Ectodermal cell (in vitro differentiated cells): ENCODE measurements at regions not wholly inside any gene's neighbourhood (a gene's known extent, or its start where the extent isn't known, plus 50 kb on each side); places are given as distances from the start of the nearest gene placed in this dataset.
"Not testable (repeated sequence)": the region's sequence is repeated elsewhere in the genome, so short reads cannot be mapped to it uniquely, and the experiment has no call there.

ENCODE experiments used
- H3K27ac ChIP-seq: 2 replicates; pipeline ENCODE4 v1.7.0; 2013; ENCODE audit warnings: mild to moderate bottlenecking, low read depth, low read length; ENCODE audit not compliant: insufficient read depth, poor library complexity, severe bottlenecking
- H3K27me3 ChIP-seq: 2 replicates; pipeline ENCODE4 v1.7.0; 2013; ENCODE audit warnings: mild to moderate bottlenecking, low read length; ENCODE audit not compliant: insufficient read depth, control insufficient read depth, poor library complexity, severe bottlenecking
- H3K36me3 ChIP-seq: one replicate; pipeline ENCODE4 v1.7.0; 2013; ENCODE audit warnings: low read length; ENCODE audit not compliant: control insufficient read depth, insufficient read depth
- H3K4me1 ChIP-seq: one replicate; pipeline ENCODE4 v1.7.0; 2013; ENCODE audit warnings: low read length; ENCODE audit not compliant: control insufficient read depth, insufficient read depth
- H3K4me3 ChIP-seq: 2 replicates; pipeline ENCODE4 v1.7.0; 2013; ENCODE audit warnings: low read depth, low read length, control low read depth; ENCODE audit not compliant: insufficient read depth
- H3K9me3 ChIP-seq: 2 replicates; pipeline ENCODE4 v1.7.0; 2013; ENCODE audit warnings: mild to moderate bottlenecking, low read length, moderate library complexity; ENCODE audit not compliant: control insufficient read depth
- WGBS, 2 experiments: methylation state at CpG; one replicate each; pipeline ENCODE4 v1.1.7; 2013; ENCODE audit warnings: missing lambda C conversion rate in 2 of 2; 5-methylcytosine and 5-hydroxymethylcytosine counted together

DNA sequence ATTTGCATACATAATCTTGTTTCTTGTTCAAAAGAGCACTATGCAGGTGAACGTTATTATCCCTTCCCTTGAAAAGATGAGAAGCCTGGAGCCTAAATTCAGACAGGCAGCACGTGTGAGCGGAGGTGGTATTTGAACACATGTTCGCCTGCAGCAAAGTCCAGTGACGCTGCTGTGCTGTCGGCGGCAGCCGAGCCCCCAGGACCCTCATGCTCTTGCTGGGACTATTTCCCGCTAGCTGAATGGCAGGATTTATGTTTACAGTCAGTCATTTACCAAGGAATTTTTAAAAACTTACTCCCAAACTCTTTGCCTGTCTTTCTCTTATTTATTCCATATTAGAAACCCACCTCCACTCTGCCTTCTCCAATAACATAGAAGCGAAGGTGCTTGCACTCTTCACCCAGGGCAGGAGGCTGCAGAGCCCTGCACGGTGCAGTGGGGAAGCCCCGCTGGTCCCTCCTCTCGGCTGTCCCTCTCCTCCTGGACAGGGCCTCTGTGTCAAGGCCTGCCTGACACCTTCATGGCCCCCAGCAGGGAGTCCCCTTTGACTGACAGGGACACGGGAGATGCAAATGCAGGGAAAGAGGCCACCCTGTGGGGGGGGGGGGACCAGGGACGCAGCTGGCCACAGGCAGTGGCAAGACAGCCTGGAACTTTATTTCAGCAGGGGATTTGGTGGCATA is 528.5 kb upstream of the B3GAT1 start:
- no peak overlapping the region for H3K27ac ChIP-seq
- H3K36me3 ChIP-seq: no peaks in the 10 kb centered on the region
- H3K4me3 ChIP-seq: no peak overlapping the region
- WGBS, 2 experiments: 69 to 70% methylated on average over 14 to 15 of the region's 15 CpGs
- no peaks in the 10 kb centered on the region for H3K27me3 ChIP-seq
- H3K9me3 ChIP-seq: no peaks in the 10 kb centered on the region
- peaks cover 29% of the 10 kb centered on the region for H3K4me1 ChIP-seq

GRCh38 chr11:134939905-134940304 is 527.9 kb upstream of the B3GAT1 start:
- H3K4me1 ChIP-seq: peaks cover 29% of the 10 kb centered on the region
- H3K27ac ChIP-seq: no peak overlapping the region
- no peaks in the 10 kb centered on the region for H3K9me3 ChIP-seq
- H3K4me3 ChIP-seq: no peak overlapping the region
- no peaks in the 10 kb centered on the region for H3K36me3 ChIP-seq
- WGBS, 2 experiments: 43 to 58% methylated on average over 5 to 6 of the region's 6 CpGs
- H3K27me3 ChIP-seq: no peaks in the 10 kb centered on the region

GRCh38 chr11:134939031-134939430 is 527.0 kb upstream of the B3GAT1 start:
- Histone ChIP-seq H3K4me3 (no peak overlapping the region), H3K9me3 (no peaks in the 10 kb centered on the region), H3K36me3 (no peaks in the 10 kb centered on the region), H3K4me1 (peaks cover 29% of the 10 kb centered on the region), H3K27me3 (no peaks in the 10 kb centered on the region), H3K27ac (peak overlapping the region; percentile 6)
- WGBS, 2 experiments: 80 to 83% methylated on average over 1 of the region's 2 CpGs

GRCh38 chr11:134938212-134938611 is 526.2 kb upstream of the B3GAT1 start:
- 80% methylated on average over 1 of the region's 1 CpG for WGBS, 2 experiments
- H3K4me3 ChIP-seq: no peak overlapping the region
- no peak overlapping the region for H3K27ac ChIP-seq

DNA sequence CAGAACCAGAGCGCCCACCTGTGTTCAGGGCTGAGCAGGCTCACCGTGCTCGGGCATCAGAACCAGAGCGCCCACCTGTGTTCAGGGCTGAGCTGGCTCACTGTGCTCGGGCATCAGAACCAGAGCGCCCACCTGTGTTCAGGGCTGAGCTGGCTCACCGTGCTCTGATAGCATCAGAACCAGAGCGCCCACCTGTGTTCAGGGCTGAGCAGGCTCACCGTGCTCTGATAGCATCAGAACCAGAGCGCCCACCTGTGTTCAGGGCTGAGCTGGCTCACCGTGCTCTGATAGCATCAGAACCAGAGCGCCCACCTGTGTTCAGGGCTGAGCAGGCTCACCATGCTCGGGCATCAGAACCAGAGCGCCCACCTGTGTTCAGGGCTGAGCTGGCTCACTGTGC is 525.2 kb upstream of the B3GAT1 start:
- H3K4me3 ChIP-seq, H3K9me3 ChIP-seq, H3K27me3 ChIP-seq, H3K36me3 ChIP-seq, H3K27ac ChIP-seq: not testable (repeated sequence)
- 96 to 97% methylated on average over 14 of the region's 14 CpGs for WGBS, 2 experiments
- peaks cover 29% of the 10 kb centered on the region for H3K4me1 ChIP-seq

More at GRCh38 chr11:134938212-134938611, 526.2 kb upstream of the B3GAT1 start:
- no peaks in the 10 kb centered on the region for H3K9me3 ChIP-seq
- peaks cover 29% of the 10 kb centered on the region for H3K4me1 ChIP-seq
- no peaks in the 10 kb centered on the region for H3K27me3 ChIP-seq
- H3K36me3 ChIP-seq: no peaks in the 10 kb centered on the region

DNA sequence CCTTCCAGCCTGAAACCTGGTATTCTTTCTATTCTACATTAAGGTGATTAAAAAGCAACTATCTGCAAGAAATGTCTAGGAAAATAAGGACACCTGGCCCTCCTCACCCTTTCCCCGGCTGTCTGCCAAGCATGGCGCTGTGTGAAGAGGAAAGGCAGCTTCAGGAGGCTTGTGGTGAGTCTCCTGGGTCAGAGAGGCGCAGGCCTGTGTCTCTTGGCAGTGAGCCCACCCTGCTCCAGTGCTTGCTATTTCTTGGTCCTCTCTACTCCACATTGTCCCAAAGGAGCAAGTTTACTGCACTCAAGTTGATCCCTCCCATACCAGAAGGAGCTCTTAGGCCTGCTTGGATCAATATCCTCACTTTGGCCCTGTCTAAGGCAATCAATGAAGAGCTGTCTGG is 520.7 kb upstream of the B3GAT1 start:
- WGBS, 2 experiments: 90 to 96% methylated on average over 3 of the region's 3 CpGs
- Histone ChIP-seq H3K9me3 (no peaks in the 10 kb centered on the region), H3K36me3 (no peaks in the 10 kb centered on the region), H3K27ac (no peak overlapping the region), H3K4me3 (no peak overlapping the region), H3K4me1 (no peaks in the 10 kb centered on the region), H3K27me3 (no peaks in the 10 kb centered on the region)

DNA sequence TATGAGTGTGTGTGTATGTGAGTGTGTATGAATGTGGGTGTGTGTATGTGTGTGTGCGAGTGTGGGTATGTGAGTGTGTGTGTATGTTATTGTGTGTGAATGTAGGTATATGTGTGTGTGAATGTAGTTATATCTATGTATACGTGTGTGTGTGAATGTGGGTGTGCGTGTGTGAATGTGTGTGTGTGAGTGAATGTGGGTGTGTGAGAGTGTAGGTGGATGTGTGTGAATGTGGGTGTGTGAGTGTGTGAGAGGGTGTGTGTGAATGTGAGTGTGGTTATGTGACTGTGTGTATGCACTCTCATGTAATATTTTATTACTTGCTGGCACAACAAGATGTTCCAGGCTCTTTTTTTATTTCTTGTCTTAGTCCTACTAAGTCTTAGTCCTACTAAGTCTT is 513.4 kb upstream of the B3GAT1 start:
- 92 to 94% methylated on average over 3 of the region's 3 CpGs for WGBS, 2 experiments
- Histone ChIP-seq H3K36me3 (no peaks in the 10 kb centered on the region), H3K4me3 (no peak overlapping the region), H3K27ac (no peak overlapping the region), H3K27me3 (no peaks in the 10 kb centered on the region), H3K9me3 (peaks cover 2% of the 10 kb centered on the region), H3K4me1 (no peaks in the 10 kb centered on the region)

GRCh38 chr11:134923441-134923840 is 511.4 kb upstream of the B3GAT1 start:
- no peaks in the 10 kb centered on the region for H3K4me1 ChIP-seq
- no peak overlapping the region for H3K4me3 ChIP-seq
- H3K9me3 ChIP-seq: peaks cover 2% of the 10 kb centered on the region
- no peak overlapping the region for H3K27ac ChIP-seq
- H3K36me3 ChIP-seq: no peaks in the 10 kb centered on the region
- no peaks in the 10 kb centered on the region for H3K27me3 ChIP-seq
- 95% methylated on average over 6 to 7 of the region's 7 CpGs for WGBS, 2 experiments

- WGBS, 2 experiments: 87 to 100% methylated on average over 3 of the region's 3 CpGs
- H3K4me3 ChIP-seq: no peak overlapping the region
- no peak overlapping the region for H3K27ac ChIP-seq
- H3K36me3 ChIP-seq: no peaks in the 10 kb centered on the region
- H3K9me3 ChIP-seq: peaks cover 2% of the 10 kb centered on the region
- H3K27me3 ChIP-seq: no peaks in the 10 kb centered on the region
- peaks cover under 1% of the 10 kb centered on the region for H3K4me1 ChIP-seq
These were observed 509.9 kb upstream of the B3GAT1 start for GRCh38 chr11:134921938-134922337.

GRCh38 chr11:134920851-134921608 is 509.0 kb upstream of the B3GAT1 start:
- no peaks in the 10 kb centered on the region for H3K27me3 ChIP-seq
- peaks cover 7% of the 10 kb centered on the region for H3K4me1 ChIP-seq
- no peaks in the 10 kb centered on the region for H3K36me3 ChIP-seq
- H3K4me3 ChIP-seq: no peak overlapping the region
- WGBS, 2 experiments: 86 to 89% methylated on average over 8 of the region's 8 CpGs
- H3K9me3 ChIP-seq: peaks cover 2% of the 10 kb centered on the region
- no peak overlapping the region for H3K27ac ChIP-seq
